Epithelial cell of esophagus (primary cell): ENCODE measurements at regions not wholly inside any gene's neighbourhood (a gene's known extent, or its start where the extent isn't known, plus 50 kb on each side); places are given as distances from the start of the nearest gene placed in this dataset.

Source experiments
- DNase-seq: peaks from one replicate; pipeline ENCODE4 v3.0.0; 2010; ENCODE audit warnings: low read depth
- H3K4me3 ChIP-seq: 2 replicates; pipeline ENCODE4 v1.5.1; 2011; ENCODE audit warnings: mild to moderate bottlenecking, low read length, control low read depth
- CTCF ChIP-seq: IDR thresholded peaks from 2 replicates; pipeline ENCODE4 v1.5.1; 2011; ENCODE audit warnings: low read depth, mild to moderate bottlenecking, low read length, control low read depth, inconsistent platforms; ENCODE audit not compliant: insufficient read depth; ENCODE audit errors: missing control alignments

DNA sequence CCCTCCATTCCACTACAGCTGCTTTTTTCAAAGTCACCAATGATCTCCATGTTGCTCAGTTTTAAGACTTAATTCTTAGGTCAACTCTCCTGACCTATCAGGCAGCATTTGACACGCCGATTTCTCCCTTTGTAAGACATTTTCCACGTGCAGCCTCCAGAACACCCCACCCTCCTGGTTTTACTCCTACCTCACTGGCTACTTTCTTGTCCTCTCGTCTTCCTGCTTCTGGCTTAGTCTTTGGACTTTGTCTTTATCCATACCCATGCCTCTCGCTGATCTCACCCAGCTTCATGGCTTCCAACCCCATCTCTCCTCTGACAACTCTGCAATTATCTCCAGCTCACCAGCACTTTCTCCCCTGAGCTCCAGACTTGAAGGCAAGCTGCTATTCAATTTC is 99.3 kb upstream of the UMPS start:
- no peak for TF ChIP-seq CTCF
- DNase-seq: no peak
- no peak overlapping the region for H3K4me3 ChIP-seq

DNA sequence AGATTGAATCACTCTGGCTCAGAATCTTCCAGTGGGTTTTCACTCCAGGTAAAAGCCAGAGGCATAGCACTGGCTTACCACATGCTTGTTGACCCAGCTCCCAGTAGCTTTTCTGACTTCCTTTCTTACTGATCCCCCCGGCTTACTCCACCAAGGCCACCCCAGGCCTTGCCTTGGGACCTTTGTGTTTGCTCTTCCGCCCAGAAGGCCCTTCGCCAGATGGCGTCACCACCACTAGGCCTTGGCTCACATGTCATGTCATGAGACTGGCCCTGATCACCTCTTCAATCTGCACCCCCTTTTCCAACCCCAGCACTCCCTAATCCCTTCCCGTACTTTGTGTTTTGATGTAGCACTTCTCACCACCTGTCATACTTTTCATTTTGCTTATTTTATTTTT is 98.5 kb upstream of the UMPS start:
- no peak for TF ChIP-seq CTCF
- DNase-seq: no peak
- no peak overlapping the region for H3K4me3 ChIP-seq

DNA sequence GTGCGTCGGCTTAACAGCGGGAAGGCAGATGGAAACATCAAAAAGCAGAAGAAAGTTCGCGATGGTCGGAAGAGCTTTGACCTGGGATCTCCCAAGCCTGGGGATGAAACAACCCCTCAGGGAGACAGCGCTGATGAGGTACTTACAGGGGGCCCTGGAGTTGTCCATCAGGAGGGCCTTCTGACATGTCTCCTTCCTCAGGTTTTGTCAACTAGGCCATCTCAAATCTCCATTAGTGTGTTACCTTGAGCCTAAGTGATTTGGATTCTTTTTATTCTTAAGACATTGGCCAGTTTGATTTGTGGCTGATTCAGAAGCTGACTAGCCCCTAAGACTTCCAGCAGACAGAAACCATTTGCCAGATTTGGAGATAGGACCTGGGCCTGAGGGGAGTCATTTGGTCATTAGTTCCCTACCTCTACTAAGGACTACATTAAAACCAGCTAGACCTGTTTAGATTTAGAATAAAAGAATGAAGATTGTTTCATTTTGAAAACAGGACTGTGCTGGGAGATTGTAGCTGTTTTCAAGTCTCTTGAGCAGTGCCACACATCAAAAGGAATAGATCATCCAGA is 97.6 kb upstream of the UMPS start:
- TF ChIP-seq CTCF: no peak
- DNase-seq: no peak
- no peak overlapping the region for H3K4me3 ChIP-seq

GRCh38 chr3:124633524-124633923 is 96.7 kb upstream of the UMPS start:
- no peak for TF ChIP-seq CTCF
- no peak for DNase-seq
- no peak overlapping the region for H3K4me3 ChIP-seq

- H3K4me3 ChIP-seq: no peak overlapping the region
- no peak for DNase-seq
- no peak for TF ChIP-seq CTCF
These were observed 95.8 kb upstream of the UMPS start for GRCh38 chr3:124634210-124635168.

- no peak for DNase-seq
- no peak for TF ChIP-seq CTCF
- no peak overlapping the region for H3K4me3 ChIP-seq
These were observed 95.1 kb upstream of the UMPS start for GRCh38 chr3:124635169-124635539.
